GM23248 (cell line): ENCODE measurements at regions not wholly inside any gene's neighbourhood (a gene's known extent, or its start where the extent isn't known, plus 50 kb on each side); places are given as distances from the start of the nearest gene placed in this dataset.

Experiments
- DNase-seq: peaks from one replicate; pipeline ENCODE4 v3.0.0-alpha.2; 2015
- H2AFZ ChIP-seq: fragments of 200-600 bp; sonication (generic); 2 replicates; pipeline ENCODE4 v1.6.1; 2016; ENCODE audit warnings: antibody characterized with exemption
- H3F3A ChIP-seq: fragments of 200-600 bp; sonication (generic); 2 replicates; pipeline ENCODE4 v1.6.1; 2016; ENCODE audit warnings: mild to moderate bottlenecking, antibody characterized with exemption, mixed run types; ENCODE audit not compliant: insufficient read depth
- H3K27ac ChIP-seq: fragments of 200-600 bp; sonication (generic); 2 replicates; pipeline ENCODE4 v1.5.1; 2016; ENCODE audit warnings: mild to moderate bottlenecking
- H3K27me3 ChIP-seq: fragments of 200-600 bp; sonication (generic); replicated peaks from 2 replicates; pipeline ENCODE4 v1.6.1; 2016; ENCODE audit warnings: mild to moderate bottlenecking; ENCODE audit not compliant: insufficient read depth
- H3K36me3 ChIP-seq: fragments of 200-600 bp; sonication (generic); 2 replicates; pipeline ENCODE4 v1.6.1; 2016; ENCODE audit warnings: low read depth, mild to moderate bottlenecking
- H3K4me1 ChIP-seq: fragments of 200-600 bp; sonication (generic); 2 replicates; pipeline ENCODE4 v1.6.1; 2016; ENCODE audit warnings: mild to moderate bottlenecking; ENCODE audit not compliant: insufficient read depth
- H3K4me2 ChIP-seq: fragments of 200-600 bp; sonication (generic); one replicate; pipeline ENCODE4 v1.6.1; 2016; ENCODE audit warnings: mild to moderate bottlenecking; ENCODE audit not compliant: unreplicated experiment
- H3K4me3 ChIP-seq: fragments of 200-600 bp; sonication (generic); 2 replicates; pipeline ENCODE4 v1.5.1; 2016; ENCODE audit warnings: mild to moderate bottlenecking
- H3K79me2 ChIP-seq: fragments of 200-600 bp; sonication (generic); 2 replicates; pipeline ENCODE4 v1.6.1; 2016; ENCODE audit warnings: mild to moderate bottlenecking; ENCODE audit not compliant: insufficient read depth
- H3K9ac ChIP-seq: fragments of 200-600 bp; sonication (generic); 2 replicates; pipeline ENCODE4 v1.6.1; 2016; ENCODE audit warnings: mild to moderate bottlenecking
- H3K9me2 ChIP-seq: fragments of 200-600 bp; sonication (generic); 2 replicates; pipeline ENCODE4 v1.6.1; 2016; ENCODE audit warnings: mixed run types, mild to moderate bottlenecking, moderate library complexity; ENCODE audit not compliant: insufficient read depth
- H3K9me3 ChIP-seq: fragments of 200-600 bp; sonication (generic); one replicate; pipeline ENCODE4 v1.6.1; 2017; ENCODE audit warnings: low read depth
- H4K20me1 ChIP-seq: fragments of 200-600 bp; sonication (generic); 2 replicates; pipeline ENCODE4 v1.6.0; 2016; ENCODE audit not compliant: insufficient read depth
- EZH2 ChIP-seq: fragments of 200-600 bp; sonication (generic); IDR thresholded peaks from 2 replicates; pipeline ENCODE4 v1.6.1; 2018; ENCODE audit warnings: antibody characterized with exemption, mild to moderate bottlenecking; ENCODE audit not compliant: insufficient read depth, poor library complexity, severe bottlenecking
- EZH2phosphoT487 ChIP-seq: fragments of 200-600 bp; sonication (generic); IDR thresholded peaks from 2 replicates; pipeline ENCODE4 v1.6.1; 2018; ENCODE audit warnings: antibody characterized with exemption, moderate library complexity, mild to moderate bottlenecking, low read depth; ENCODE audit not compliant: insufficient read depth
- WGBS, 2 experiments: methylation state at CpG; one replicate each; pipeline ENCODE4 v1.1.6; 2015 to 2017; ENCODE audit warnings: low lambda C conversion rate in 2 of 2, low coverage in 1 of 2; ENCODE audit errors: missing lambda C conversion rate in 2 of 2; 5-methylcytosine and 5-hydroxymethylcytosine counted together
- in situ Hi-C: fragments of 300-500 bp; cut with MboI; formaldehyde crosslinking; loops from 2 replicates; pipeline ENCODE4 v1.15.0; 2020

DNA sequence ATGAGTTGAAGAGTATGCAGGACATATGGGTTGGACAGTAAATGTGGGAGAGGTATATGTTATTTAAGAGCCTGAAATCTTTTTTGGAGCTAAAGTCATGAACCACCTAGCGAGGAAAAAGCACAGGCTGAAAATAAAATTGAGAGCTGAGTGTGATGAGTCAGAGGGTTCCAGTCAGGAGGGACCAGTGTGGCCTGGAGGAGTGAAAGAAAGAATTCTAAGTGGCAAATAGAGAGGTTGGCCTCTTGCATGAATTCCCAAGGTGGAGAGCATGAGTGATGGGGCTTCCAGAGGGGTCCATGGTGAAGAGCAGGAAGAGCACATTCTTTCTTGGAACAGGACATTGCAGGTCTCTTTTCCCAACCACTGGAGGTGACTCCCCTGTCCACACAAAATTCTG is 282.6 kb downstream of the TDRD15 start:
- no peak for DNase-seq
- no peak overlapping the region for H3K27ac ChIP-seq
- no peaks in the 10 kb centered on the region for H3K27me3 ChIP-seq
- no peak overlapping the region for H2AFZ ChIP-seq
- in situ Hi-C loops: no loop called here
- no peaks in the 10 kb centered on the region for H3K79me2 ChIP-seq
- no peaks in the 10 kb centered on the region for H3K9me3 ChIP-seq
- H3K4me2 ChIP-seq: no peak overlapping the region
- WGBS, 2 experiments: 18 to 38% methylated on average over 1 of the region's 1 CpG
- TF ChIP-seq EZH2 (no peak), EZH2phosphoT487 (no peak)
- no peak overlapping the region for H3K9ac ChIP-seq
- no peaks in the 10 kb centered on the region for H3F3A ChIP-seq
- no peaks in the 10 kb centered on the region for H4K20me1 ChIP-seq
- no peaks in the 10 kb centered on the region for H3K36me3 ChIP-seq
- no peaks in the 10 kb centered on the region for H3K9me2 ChIP-seq
- H3K4me1 ChIP-seq: no peaks in the 10 kb centered on the region
- H3K4me3 ChIP-seq: no peak overlapping the region

DNA sequence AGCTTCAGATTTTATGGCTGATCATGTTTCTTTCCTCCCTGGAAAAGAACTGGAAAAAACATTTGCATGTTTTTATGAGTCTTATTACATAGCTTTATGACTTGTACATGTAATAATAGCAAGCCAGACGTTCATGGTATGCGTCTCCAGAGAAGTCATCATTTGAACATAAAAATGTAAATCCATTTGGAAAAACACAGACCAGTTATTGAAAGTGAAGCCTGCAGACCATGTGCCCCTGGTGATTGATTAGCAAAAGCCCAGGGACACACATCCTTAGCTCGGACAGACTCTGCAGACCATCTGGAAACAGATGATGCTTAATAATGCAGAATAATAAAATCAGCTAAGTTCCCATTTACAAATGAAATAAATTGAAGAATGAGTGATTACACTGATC is 283.1 kb downstream of the TDRD15 start:
- Histone ChIP-seq H3K36me3 (no peaks in the 10 kb centered on the region), H4K20me1 (no peaks in the 10 kb centered on the region), H3K27me3 (no peaks in the 10 kb centered on the region), H3K9me3 (no peaks in the 10 kb centered on the region), H2AFZ (no peak overlapping the region), H3K79me2 (no peaks in the 10 kb centered on the region), H3K4me1 (no peaks in the 10 kb centered on the region), H3K9me2 (no peaks in the 10 kb centered on the region), H3K4me3 (no peak overlapping the region), H3K27ac (no peak overlapping the region), H3F3A (no peaks in the 10 kb centered on the region), H3K9ac (no peak overlapping the region), H3K4me2 (no peak overlapping the region)
- WGBS, 2 experiments: 1 to 5% methylated on average over 3 of the region's 3 CpGs
- TF ChIP-seq EZH2phosphoT487 (no peak), EZH2 (no peak)
- DNase-seq: no peak
- in situ Hi-C loops: no loop called here

DNA sequence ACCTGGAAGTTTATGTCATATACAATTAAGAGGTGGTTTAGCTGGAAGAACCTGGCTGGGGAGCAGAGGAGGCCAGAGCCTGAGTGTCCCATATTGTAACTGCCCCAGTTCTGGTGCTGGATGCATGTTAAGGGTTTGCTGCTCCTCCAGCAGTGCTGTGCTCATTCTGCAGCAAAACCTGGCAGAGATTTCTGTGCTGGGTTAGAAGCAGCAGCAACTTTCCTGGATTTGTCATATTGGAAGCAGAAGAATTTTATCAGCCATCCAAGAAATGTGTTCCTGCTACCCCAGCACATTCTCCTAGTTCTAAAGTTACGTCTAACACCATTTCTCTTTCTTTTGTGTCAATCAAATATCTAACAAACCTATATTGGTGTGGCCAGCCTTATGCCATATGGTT is 284.1 kb downstream of the TDRD15 start:
- no peaks in the 10 kb centered on the region for H3K9me2 ChIP-seq
- no peaks in the 10 kb centered on the region for H3K27me3 ChIP-seq
- no peak overlapping the region for H3K4me3 ChIP-seq
- 0% methylated on average over 1 of the region's 1 CpG for WGBS, 2 experiments
- in situ Hi-C loops: no loop called here
- H4K20me1 ChIP-seq: no peaks in the 10 kb centered on the region
- no peaks in the 10 kb centered on the region for H3K36me3 ChIP-seq
- no peak overlapping the region for H3K27ac ChIP-seq
- H3F3A ChIP-seq: no peaks in the 10 kb centered on the region
- DNase-seq: no peak
- no peaks in the 10 kb centered on the region for H3K79me2 ChIP-seq
- TF ChIP-seq EZH2: no peak
- no peak for TF ChIP-seq EZH2phosphoT487
- H3K4me2 ChIP-seq: no peak overlapping the region
- H2AFZ ChIP-seq: no peak overlapping the region
- H3K4me1 ChIP-seq: no peaks in the 10 kb centered on the region
- no peaks in the 10 kb centered on the region for H3K9me3 ChIP-seq
- no peak overlapping the region for H3K9ac ChIP-seq

DNA sequence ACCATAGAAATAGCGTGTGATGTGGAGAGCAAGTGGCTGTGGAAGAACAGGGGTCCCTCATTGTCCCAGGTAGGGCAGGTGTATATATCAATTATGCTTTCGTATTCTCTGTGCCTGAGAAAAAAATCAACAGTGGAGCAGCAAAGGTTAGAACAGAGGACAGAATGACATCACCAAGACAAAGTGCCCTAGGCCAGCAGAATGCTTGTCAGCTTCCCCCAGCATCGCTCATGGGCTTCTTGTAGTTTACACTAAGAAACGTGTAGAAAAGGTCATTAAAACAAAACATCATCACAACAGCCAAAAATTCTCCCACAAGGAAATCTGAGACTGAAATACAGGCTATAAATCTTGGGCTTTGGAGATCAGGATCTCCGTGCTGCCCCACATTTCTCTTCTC is 288.0 kb downstream of the TDRD15 start:
- no peaks in the 10 kb centered on the region for H3K4me1 ChIP-seq
- H3K79me2 ChIP-seq: no peaks in the 10 kb centered on the region
- no peaks in the 10 kb centered on the region for H3K9me2 ChIP-seq
- no peak for DNase-seq
- no peak overlapping the region for H3K27ac ChIP-seq
- in situ Hi-C loops: no loop called here
- H3K4me3 ChIP-seq: no peak overlapping the region
- H3K9me3 ChIP-seq: no peaks in the 10 kb centered on the region
- 24 to 25% methylated on average over 5 of the region's 5 CpGs for WGBS, 2 experiments
- no peaks in the 10 kb centered on the region for H3K27me3 ChIP-seq
- H3K4me2 ChIP-seq: no peak overlapping the region
- no peaks in the 10 kb centered on the region for H4K20me1 ChIP-seq
- no peak overlapping the region for H3K9ac ChIP-seq
- H3F3A ChIP-seq: no peaks in the 10 kb centered on the region
- TF ChIP-seq EZH2phosphoT487 (no peak), EZH2 (no peak)
- no peaks in the 10 kb centered on the region for H3K36me3 ChIP-seq
- no peak overlapping the region for H2AFZ ChIP-seq

DNA sequence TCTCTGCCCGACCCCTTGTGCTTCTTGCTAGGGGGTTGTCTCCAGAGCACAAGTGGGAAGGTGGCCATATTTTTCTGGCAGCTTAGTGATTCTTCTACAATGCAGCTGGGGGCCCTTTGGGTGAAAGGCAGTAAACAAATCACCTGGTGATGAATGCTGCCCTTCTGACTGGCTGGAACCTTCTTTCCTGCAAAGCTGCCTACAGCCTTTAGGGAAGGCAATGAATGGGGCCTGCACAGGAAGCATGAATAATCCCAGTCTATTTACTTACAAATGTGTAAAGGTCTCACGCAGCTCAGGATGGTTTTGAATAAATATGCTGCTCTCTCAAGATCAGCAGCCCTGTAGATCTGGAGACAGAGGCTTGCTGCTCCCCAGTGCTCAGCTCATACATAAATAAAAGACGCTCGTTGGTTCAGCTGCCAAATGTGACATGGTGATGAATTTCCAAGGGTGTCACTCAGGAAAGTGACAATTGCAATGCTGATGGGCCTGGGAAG is 289.2 kb downstream of the TDRD15 start:
- H3K27ac ChIP-seq: no peak overlapping the region
- H3K36me3 ChIP-seq: no peaks in the 10 kb centered on the region
- H3K9ac ChIP-seq: no peak overlapping the region
- no peak overlapping the region for H2AFZ ChIP-seq
- H3K4me3 ChIP-seq: no peak overlapping the region
- no peaks in the 10 kb centered on the region for H3K9me3 ChIP-seq
- H4K20me1 ChIP-seq: no peaks in the 10 kb centered on the region
- TF ChIP-seq EZH2phosphoT487: no peak
- no peak for TF ChIP-seq EZH2
- H3K79me2 ChIP-seq: no peaks in the 10 kb centered on the region
- no peak for DNase-seq
- H3F3A ChIP-seq: no peaks in the 10 kb centered on the region
- 7 to 8% methylated on average over 4 of the region's 4 CpGs for WGBS, 2 experiments
- no peaks in the 10 kb centered on the region for H3K9me2 ChIP-seq
- no peaks in the 10 kb centered on the region for H3K4me1 ChIP-seq
- no peaks in the 10 kb centered on the region for H3K27me3 ChIP-seq
- in situ Hi-C loops: no loop called here
- no peak overlapping the region for H3K4me2 ChIP-seq
